NCI-H2196 (cell line): ENCODE measurements at regions not wholly inside any gene's neighbourhood (a gene's known extent, or its start where the extent isn't known, plus 50 kb on each side); places are given as distances from the start of the nearest gene placed in this dataset.

Experiments
- DNase-seq: peaks from one replicate; lab custom pipeline; 2025; ENCODE audit not compliant: unreplicated experiment; lab: John Stamatoyannopoulos, UW

DNA sequence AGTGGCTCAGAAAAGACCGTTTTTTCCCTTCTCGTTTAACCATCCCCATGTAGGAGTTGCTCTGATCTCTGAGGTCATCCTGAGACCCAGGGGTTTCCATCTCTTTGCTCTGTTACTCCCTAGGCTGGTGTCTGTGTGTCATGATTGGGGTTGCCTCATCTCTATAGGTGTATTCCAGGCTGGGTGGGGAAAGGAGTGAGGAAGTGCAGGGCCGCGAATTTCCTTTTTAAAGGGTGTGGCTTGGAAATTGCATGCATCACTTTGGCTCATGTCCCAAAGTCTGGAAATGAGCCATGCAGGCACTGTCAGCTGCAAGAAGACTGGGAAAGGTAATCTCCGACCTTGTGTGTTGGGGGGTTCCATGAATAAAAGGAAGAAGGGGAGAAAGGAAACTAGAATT is 201.9 kb downstream of the AACS start:
- no peak for DNase-seq

DNA sequence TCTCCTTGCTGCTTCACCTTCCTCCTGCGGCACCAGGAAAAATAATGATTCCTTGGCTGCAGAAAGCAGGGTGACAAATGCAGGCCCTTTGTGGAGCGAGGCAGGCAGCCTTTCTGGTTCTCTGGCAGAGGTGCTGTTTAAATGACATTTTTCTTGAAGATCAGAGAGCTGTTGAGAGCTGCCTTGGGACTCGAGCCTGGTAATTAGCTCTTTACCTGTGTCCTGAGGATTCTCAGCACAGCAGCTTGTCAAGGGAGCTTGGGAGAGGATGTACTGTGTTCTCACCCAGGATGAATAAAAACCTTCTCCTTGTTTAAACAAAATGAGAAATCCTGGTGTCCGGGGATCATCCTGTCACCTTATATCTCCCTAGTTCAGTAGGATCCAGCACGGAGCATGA is 204.0 kb downstream of the AACS start:
- DNase-seq, result no peak

DNA sequence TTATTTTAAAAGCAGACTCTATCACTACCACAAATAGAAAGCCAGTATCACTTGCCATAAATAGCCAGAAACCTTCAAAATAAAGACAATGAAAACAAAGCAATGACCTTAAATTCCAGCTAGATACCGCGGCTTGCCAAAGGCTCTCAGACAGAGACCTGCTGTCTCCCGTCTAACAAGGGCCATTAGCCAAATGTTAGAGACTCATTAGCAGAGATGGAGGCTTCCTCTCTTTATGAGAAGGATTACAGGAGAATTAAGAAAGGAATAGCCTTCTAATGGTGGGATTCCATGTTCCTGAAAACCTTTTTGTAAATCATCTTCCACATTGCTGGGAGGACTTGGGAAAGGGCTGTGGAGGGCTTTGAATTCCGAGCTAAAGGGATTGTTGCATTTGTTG is 206.7 kb downstream of the AACS start:
- no peak for DNase-seq

DNA sequence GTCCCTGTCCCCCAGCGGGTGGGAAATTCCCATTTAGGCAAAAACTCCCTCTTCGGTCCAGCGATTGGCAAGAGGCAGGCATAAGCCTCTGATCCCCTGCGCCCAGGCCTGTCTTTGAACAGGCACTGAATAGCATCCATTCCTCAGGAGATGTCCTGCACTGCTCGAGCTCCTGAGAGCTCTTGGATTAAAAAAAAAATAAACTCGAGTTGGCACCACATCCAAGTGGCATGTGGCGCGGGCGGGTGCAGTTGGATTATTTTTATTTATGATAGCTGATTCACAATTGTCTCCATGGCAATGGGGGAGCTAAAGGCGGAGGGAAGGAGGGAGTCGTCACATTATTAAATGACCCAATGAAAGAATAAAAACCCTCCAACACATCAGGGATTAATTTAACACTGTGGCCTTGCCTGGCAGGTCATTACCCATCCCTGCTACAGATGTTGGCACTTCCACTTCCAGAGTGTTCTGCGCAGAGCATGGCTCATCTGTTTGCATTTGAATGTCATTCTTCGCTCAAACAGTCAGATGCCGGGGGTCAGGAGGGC is 207.2 kb downstream of the AACS start:
- DNase-seq, result no peak

DNA sequence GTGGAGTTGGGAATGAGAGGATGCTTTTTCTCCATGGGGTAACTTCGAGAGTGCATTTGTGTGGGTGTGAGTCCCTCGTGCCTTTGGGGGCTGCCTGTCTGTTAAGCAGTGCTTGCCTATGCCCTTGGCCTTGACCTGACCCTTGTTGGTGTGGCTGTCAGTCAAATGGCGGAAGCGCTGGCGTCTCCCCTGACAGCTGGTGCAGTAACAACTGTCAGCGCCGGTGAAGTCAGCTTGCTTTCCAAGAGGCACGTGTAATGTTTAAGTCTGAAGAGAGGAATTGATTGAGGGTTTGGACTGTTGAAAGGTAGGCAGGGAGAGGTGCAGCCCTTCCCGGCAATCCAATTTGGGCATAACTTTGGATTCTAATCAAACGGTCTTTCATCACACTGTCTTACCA is 211.3 kb downstream of the AACS start:
- DNase-seq, result no peak

DNA sequence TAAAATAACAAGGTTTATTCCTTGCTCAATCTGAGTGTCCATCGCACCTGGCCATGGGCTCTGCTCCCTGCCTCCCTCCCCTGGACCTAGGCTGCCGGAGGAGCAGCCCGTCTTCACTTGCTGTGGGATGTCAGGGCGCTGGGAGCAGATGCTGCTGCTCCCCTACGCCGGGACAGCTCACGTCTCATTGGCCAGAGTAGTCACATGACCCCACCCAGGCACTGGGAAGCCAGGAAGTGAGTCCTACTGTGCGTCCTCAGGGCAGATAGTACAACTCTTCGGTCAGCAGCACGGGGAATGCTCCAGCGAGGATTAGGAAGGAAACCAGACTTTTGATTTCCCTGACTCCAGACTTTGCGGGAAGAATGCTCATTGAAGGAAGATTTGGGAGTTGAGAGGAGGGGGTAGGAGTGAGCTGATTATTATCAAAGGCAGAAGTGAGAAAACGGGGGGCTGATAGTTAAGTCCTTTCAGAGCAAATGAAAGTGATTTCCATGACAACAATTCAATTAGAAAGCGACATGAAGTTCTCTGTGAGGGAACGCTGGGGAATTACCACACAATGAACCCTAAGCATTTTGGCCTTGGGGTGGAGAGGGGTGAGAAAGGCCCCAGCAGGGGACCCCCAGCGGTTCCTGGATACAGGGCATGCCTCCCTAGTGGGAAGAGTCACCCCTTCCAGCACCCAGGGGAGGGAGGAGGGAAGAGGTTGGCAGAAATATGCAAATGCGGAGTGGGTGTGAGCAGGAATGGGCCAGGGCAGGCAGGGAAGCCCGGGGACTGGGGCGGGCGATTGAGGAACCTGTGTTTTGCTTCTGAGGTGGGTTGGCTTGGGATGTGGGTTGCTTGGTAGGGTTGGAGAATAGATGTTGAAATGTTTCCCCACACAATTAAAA is 215.5 kb downstream of the AACS start:
- DNase-seq, result no peak

DNA sequence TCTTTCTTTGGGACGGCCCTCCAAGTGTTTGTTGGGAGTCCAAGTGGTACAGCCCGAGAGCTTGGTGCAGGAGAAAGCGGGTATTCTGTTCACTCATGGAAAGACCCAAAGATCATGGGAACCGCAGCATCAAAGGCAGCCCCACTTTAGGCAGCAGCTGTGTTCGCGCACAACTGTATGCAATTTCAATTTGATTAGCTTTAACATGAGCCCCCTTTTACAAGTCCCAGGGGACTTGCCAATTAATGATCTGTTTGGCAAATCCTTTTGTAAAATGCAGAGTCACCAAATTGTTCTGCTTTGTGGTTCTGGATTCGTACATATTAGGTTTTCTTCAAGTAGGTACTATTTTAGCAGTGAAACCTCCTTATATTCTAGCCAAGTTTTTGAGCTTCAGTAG is 217.7 kb downstream of the AACS start:
- no peak for DNase-seq

DNA sequence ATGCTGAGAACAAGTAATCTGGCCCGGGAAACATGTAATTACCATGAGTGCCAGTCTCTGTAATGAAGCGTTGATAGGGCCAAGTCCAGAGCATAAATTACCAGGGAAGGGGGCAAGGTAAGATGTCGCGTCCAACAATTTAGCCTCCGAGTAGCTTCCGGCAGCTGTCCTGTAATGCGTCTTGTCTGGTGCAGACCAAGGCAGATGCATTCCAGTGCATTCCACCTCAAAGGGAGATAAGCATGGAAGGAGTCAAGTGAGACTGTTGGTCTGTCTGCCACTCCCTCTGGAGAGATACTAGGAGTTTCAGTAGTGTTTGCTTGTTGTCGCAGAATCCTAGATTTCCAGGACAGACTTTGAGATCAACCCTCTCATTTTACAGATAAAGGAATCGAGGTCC is 218.3 kb downstream of the AACS start:
- DNase-seq, result no peak

DNA sequence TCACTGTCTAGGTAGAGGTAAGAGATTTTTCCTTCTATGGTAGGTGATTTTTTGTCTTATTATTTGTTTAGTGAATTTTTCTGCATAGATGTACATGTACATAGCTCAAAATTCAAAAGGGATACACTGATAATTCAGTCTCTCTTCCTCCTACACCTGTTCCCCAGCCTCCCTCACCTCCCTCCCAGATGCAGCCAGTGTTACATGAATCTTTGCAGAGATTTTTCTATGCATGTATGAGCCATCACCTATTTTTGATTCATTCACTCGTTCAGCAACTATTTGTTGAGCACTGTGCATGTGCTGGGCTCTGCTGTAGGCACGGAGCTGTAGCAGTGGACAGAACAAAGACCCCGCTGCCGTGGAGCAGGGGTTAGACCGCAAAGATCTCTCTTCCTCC is 218.9 kb downstream of the AACS start:
- no peak for DNase-seq

DNA sequence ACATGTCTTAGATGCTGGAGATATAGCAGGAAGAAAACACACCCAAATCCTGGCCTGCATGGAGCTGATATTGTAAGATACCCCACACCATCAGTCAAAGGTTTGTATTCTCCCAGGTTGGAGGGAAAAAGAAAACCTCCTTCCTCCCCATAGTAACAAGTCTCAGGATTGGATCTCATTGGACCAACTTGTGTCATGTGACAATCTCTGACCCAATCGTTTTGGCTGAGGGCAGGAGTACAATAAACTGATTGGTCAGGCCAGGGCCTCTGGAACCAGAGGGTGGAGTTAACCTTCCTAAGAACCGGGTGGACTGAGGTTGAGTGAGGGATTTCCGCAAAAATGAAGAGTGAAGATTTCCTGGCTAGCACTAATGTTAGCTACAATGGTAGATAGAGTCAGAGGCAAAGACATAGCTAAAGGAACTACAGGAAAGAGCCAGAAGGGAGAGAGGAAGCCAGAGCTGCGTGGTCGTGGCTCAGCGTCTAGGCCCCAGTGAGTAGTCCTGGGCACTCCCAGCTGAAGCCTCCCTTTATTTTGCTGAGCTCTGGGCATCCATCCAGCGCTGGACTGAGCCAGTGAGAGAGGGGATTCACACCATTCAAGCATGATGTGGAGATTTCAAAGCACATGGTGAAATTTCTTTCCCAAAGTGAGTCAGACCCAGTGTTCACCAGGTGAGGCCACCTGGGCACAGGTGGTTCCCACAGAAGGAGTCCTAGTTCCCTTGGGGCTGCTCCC is 219.9 kb downstream of the AACS start:
- DNase-seq, result no peak

DNA sequence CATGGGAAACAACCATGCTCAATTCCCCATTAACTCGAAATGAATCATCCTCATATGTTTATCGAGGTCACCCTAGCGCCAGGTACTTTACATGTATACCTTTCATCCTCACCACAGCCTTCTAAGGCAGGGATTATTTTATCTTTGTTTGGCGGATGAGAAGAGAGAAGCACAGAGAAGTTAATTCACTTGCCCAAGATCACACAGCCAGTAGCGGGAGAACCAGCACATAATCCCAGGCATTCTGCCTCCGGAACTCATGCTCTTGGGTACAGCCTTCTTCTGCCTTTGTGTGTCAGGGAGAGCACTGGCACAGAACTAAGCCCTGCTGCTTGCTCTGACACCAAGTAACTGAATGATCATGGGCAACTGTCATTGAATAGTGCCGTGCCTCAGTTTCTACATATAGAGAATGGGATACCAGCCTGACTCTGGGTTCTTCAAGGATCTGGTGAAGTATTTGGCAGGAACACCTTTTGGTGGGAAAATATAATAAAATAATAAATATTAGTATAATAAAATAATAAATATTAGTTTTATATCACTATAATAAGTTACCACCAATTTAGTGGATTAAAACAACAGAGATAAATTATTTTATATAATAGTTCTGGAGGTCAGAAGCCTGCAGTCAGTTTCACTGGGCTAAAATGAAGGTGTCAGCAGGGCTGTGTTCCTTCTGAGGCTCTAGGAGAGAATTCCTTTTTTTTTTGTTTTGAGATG is 220.9 kb downstream of the AACS start:
- no peak for DNase-seq

DNA sequence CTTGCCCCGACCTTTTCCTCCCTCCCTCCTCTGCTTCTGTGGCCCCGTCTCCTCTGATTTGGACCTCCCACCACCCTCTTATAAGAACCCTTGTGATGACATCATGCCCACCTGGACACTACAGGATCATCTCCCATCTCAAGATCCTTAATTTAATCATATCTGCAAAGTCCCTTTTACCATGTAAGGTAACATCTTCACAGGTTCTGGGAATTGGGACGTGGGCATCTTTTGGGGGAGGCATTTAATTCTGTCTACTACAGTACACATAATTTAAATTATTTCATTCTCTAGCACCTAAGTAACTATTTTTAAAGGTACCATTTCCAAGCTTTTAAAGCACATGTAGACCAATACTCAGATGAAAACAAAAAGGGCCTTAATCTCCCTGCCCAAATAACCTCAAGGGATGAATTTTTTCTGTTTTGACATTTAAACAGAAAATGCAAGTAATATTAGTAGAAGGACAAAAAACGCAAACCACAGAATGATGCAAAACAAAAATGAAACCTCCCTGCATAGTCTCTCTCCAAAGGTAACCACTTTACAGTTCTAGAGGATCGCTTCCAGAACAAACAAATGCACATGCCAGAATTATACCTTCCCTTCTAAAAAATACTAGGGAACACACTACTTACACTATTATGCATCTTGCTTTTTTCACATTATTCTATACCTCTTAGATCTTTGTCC is 222.1 kb downstream of the AACS start:
- DNase-seq, result no peak

DNA sequence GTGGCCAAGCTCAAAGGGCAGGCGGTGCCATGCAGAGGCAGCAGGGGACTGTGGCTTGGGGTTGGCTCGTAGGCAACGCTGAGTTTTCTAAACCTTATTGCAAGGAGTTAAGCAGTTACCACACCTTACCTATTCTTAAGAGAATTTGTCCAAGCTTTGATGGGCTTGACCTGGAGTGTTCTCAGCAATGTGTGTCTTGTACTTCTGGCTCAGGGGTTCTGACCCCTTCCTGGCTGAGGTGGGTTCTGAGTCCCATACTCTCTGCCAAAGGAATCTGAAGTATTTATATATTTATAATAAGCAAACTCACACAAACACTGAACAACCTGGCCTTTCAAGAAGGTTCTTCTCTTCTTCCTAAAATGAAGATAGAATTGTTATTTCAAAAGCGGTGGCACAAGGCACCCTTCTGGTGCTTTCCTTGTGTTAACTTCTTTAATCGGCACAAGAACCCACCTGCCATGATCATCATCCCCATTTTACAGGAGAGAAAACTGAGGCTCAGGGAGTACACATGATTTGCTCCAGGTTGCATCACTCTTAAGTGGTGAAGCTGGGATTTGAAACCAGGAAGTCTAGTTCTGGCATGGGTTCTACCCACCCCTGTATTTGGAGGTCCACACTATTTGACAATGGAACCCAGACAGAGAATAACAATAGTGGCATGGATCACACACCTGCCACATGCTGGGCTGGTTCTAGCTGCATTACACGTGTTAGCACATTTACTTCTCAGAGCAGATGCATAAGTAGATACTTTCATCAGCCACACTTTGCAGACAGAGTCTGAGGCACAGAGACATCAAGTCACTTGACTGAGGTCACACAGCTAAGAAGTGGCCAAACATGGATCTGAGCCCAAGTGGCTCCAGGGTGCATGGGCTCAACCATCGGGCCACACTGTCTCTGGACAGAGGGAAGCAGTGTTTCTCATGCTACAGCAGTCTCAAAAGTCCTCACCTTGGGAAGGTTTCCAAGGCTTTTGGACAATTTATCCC is 224.0 kb downstream of the AACS start:
- no peak for DNase-seq

DNA sequence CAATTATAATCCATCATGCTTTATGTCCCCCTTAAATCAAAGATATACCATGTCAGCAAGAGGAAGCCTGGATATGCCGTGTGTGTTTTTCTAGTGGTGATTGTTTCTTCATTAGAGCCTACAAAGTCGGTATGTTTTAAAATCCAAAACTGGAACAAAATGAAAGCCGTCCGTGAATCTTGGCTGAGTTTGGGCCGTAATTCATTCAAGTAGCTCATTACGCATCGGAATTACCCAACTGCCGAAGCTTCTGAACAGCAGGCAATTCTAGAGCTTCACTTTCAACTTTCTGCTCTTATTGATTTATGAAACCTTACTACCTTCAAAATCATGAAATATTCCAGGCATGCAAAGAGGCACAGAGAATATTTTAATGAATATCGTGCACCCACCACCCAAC is 224.7 kb downstream of the AACS start:
- no peak for DNase-seq

DNA sequence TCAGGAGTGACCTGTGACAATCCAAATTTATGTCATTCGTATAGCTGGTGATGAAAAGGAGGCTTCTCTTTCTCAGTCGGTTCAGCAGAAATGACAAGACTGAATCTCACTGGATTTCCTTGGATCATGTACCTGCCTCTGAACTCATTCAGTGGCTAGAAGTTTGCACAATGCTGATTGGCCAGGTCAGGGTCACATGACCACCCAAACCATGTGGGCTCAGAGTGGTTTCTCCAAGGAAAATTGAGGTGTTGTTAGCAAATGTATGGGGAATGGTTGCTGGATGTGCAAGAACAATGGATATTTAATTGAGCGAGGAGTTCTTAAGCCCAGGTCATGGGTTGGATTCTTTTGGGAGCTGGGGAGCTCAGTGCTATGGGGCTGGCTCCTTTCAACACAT is 227.5 kb downstream of the AACS start:
- no peak for DNase-seq

DNA sequence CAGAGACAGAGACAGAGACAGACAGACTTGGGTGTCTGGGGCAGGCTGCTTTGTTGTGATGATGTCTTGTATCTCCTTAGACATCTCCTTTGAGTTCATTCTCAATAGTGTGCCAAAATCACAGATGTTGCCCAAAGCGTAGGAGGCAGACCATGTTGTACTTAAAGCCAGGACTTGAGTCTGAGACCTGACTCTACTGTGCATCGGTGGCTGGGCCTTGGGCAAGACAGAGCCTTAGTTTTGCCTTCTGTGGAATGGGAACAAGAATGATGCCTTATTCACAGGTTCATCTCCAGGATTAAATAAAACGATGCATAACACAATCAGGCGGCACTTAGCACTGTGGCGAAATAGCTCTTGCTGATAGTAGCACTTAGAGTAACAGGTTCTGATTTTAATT is 230.3 kb downstream of the AACS start:
- DNase-seq, result no peak

DNA sequence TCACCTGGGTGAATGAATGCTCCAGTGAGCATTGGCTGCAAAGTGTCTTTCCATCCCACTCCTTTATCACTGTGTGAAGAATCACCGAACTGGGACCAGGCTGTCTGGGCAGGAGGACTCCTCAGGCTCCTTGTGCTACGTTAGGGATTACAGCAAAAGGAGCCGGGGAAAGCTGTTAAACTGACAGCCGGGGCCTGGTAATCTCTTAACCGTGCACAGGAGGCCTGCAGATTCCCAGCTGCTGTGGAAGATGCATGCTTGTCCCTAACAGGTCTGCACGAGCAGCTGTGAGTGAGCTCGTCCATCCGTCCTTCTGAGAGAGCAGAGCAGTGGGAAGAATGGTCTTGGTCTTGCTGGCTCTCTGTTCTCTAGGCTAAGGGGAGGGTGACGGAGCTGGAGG is 231.5 kb downstream of the AACS start:
- no peak for DNase-seq

DNA sequence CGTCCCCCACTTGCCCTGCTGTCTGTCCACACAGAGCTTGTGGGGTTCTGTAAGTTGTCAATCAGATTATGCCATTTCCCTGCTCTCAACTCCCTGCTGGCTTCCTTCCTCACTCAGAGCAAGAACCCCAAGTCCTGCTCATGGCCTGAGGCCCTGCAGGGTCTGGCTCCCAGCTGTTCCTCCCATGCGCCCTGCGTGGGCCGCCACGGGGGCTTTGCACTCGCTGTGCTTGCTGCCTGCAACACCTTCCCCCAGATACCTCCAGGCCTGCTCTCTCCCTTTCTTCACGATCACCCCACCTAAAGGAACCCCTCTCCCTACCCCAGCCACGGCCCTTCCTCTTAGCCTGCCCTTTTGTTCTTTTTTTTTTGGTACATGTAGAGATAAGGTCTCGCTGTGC is 234.6 kb downstream of the AACS start:
- no peak for DNase-seq

DNA sequence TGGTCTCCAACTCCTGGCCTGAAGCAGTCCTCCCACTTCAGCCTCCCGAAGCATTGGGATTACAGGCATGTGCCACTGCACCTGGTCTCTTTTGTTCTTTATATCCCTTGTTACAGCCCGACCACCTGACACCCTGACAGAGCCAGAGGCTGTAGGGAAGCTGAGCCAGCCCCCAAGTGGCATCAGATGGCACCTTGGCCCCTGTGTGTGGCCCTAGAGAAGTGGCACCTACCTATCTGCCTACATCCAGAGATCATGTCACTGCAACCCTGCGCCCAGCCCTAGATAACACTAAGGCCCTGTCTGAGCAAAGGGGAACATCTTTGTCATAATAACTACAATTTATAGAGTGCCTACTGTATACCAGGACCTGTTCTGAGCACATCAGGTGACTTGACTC is 235.0 kb downstream of the AACS start:
- no peak for DNase-seq

DNA sequence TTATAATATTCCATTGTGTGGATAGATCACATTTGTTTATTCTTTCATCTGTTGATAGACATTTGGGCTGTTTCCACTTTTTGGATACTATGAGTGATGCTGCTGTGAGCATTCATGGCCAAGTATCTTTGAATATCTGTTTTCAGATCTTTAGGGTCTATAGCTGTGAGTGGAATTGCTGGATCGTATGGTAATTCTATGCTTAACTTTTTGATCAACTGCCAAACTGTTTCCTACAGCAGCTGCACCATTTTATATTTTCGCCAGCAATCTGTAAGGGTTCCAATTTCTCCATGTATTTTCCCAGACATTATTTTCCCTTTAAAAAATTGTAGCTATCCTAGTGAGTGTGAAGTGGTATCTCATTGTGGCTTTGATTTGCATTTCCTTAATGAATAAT is 238.1 kb downstream of the AACS start:
- DNase-seq, result no peak
